Heart left ventricle (tissue), 16 donors: ENCODE measurements at regions not wholly inside any gene's neighbourhood (a gene's known extent, or its start where the extent isn't known, plus 50 kb on each side); places are given as distances from the start of the nearest gene placed in this dataset.

Experiments
- ATAC-seq, 4 donors: fragments of 200-7000 bp; cut with Tn5 transposase; one replicate each; pipeline ENCODE4 v1.9.1; 2020 to 2022; ENCODE audit warnings: moderate library complexity in 4 of 4, mild to moderate bottlenecking in 3 of 4, moderate number of reproducible peaks in 1 of 4
- DNase-seq, 5 donors: peaks; one replicate each; pipeline ENCODE4 v3.0.0-alpha.2; 2020
- H3K27ac ChIP-seq, 12 donors: fragments of 200-600 bp; sonication (generic) in 4 of 12; one replicate each; pipeline versions ENCODE4 v1.5.0 to v1.8.0; 2016 to 2022; ENCODE audit warnings: mild to moderate bottlenecking in 2 of 12
- H3K27me3 ChIP-seq, 9 donors: fragments of 200-600 bp; sonication (generic) in 2 of 9; one replicate each; pipeline versions ENCODE4 v1.5.1 to v1.8.0; 2016 to 2022; ENCODE audit warnings: mild to moderate bottlenecking in 3 of 9
- H3K36me3 ChIP-seq, 9 donors: fragments of 200-600 bp; sonication (generic) in 2 of 9; one replicate each; pipeline versions ENCODE4 v1.5.0 to v1.8.0; 2018 to 2022; ENCODE audit warnings: mild to moderate bottlenecking in 2 of 9
- H3K4me1 ChIP-seq, 12 donors: fragments of 200-600 bp; sonication (generic) in 4 of 12; one replicate each; pipeline versions ENCODE4 v1.5.0 to v1.8.0; 2016 to 2022; ENCODE audit warnings: mild to moderate bottlenecking in 3 of 12
- H3K4me3 ChIP-seq, 12 donors: fragments of 200-600 bp; sonication (generic) in 4 of 12; one replicate each; pipeline versions ENCODE4 v1.5.0 to v1.8.0; 2017 to 2022; ENCODE audit warnings: mild to moderate bottlenecking in 9 of 12, moderate library complexity in 4 of 12
- H3K9me3 ChIP-seq, 12 donors: fragments of 200-600 bp; sonication (generic) in 4 of 12; one replicate each; pipeline versions ENCODE4 v1.5.0 to v1.8.0; 2016 to 2022; ENCODE audit warnings: mild to moderate bottlenecking in 1 of 12
- POLR2A ChIP-seq, 2 donors: fragments of 450-650 bp; IDR thresholded peaks; one replicate each; pipeline ENCODE4 v1.6.1; 2017; ENCODE audit warnings: antibody characterized with exemption in 2 of 2, mild to moderate bottlenecking in 2 of 2, moderate library complexity in 2 of 2
- WGBS, 4 donors: extraction: QIAGEN DNeasy Blood & Tissue Kit in 2 of 4; methylation state at CpG; one replicate each; pipeline versions ENCODE4 v1.1.5 to v1.1.7; 2013 to 2018; 5-methylcytosine and 5-hydroxymethylcytosine counted together
- intact Hi-C, 10 donors: fragments of 100-400 bp; cut with DNase I; formaldehyde crosslinking; loops; one replicate each; pipeline versions ENCODE4 v1.11.1 to v1.14.2; 2022
- TF ChIP-seq, protein P1 (sequence below), 12 donors: fragments of 200-600 bp; sonication (generic) in 4 of 12; IDR thresholded peaks; one replicate each; pipeline versions ENCODE4 v1.5.0 to v1.8.0; 2018 to 2022; ENCODE audit warnings: antibody characterized with exemption in 12 of 12, mild to moderate bottlenecking in 5 of 12
- donor health status: ischemic (EF 13 %, LVEDD 7.1; RV severe dilation, severe dysfunction).
- donor health status: healthy with polysubstance abuse.
- donor health status: DM: no; HTN: yes; CAD: no.
- donor health status: DM: no; HTN: no; CAD: no.
- donor health status: ischemic (EF 25% LVEDD 6.9; RV normal size, moderate dysfunction).
- donor health status: ischemic (EF 25% LVEDD 5.7; RV mildly dilated, moderate dysfunction).
- donor health status: healthy.
- donor health status: DM: yes; HTN: yes; CAD: no.
- donor health status: ischemic (EF 35%, LVEDD 5.7; RV mildly dilated, moderate dysfunction).
- donor health status: nonischemic (EF 11% LVEDD 7.7; RV severe dilation, severe dysfunction).
- donor health status: DM: yes; HTN: yes; CAD: no.
- donor health status: PGD.
- donor health status: ischemic (EF 29% LVEDD 5.4; RV normal size, mild dysfunction).
- donor health status: nonischemic (EF 23%, LVEDD 6.1; RV moderate dilation, normal function).

DNA sequence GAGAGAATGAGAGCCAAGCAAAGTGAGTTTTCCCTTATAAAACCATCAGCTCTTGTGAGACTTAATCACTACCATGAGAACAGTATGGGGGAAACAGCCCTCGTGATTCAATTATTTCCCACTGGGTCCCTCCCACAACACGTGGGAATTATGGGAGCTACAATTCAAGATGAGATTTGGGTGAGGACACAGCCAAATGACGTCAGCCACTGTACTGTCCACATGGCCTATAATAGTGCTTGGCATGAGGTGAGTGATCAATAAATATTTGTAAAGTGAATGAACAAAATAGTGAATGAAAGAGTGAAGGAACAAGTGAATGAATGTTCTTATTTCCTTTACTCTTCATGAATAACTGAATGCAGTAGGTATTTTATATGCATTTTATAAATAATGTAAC lies 199.1 kb upstream of the GOT2 start:
- TF ChIP-seq, protein P1, sequence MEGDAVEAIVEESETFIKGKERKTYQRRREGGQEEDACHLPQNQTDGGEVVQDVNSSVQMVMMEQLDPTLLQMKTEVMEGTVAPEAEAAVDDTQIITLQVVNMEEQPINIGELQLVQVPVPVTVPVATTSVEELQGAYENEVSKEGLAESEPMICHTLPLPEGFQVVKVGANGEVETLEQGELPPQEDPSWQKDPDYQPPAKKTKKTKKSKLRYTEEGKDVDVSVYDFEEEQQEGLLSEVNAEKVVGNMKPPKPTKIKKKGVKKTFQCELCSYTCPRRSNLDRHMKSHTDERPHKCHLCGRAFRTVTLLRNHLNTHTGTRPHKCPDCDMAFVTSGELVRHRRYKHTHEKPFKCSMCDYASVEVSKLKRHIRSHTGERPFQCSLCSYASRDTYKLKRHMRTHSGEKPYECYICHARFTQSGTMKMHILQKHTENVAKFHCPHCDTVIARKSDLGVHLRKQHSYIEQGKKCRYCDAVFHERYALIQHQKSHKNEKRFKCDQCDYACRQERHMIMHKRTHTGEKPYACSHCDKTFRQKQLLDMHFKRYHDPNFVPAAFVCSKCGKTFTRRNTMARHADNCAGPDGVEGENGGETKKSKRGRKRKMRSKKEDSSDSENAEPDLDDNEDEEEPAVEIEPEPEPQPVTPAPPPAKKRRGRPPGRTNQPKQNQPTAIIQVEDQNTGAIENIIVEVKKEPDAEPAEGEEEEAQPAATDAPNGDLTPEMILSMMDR (IDR thresholded peaks at IDR 0.05): no peak
- no peak for TF ChIP-seq POLR2A (IDR thresholded peaks at IDR 0.05)
- ATAC-seq (no peak), DNase-seq (no peak)
- no peak overlapping the region for H3K27ac ChIP-seq
- H3K9me3 ChIP-seq: peaks cover 0 to 13% (median 0%) of the 10 kb centered on the region in 12 donors
- H3K27me3 ChIP-seq: no peaks in the 10 kb centered on the region
- H3K36me3 ChIP-seq: no peaks in the 10 kb centered on the region
- H3K4me3 ChIP-seq: no peak overlapping the region
- H3K4me1 ChIP-seq: peaks cover 0 to under 1% (median 0%) of the 10 kb centered on the region in 12 donors
- intact Hi-C loops: loop anchor here in 1 of 10 donors (10.0 kb wide), 1 partner anchor 62 kb away; no protein-coding TSS in a partner anchor
- 68 to 80% (median 70%) methylated on average over 3 of the region's 3 CpGs for WGBS, 4 donors

DNA sequence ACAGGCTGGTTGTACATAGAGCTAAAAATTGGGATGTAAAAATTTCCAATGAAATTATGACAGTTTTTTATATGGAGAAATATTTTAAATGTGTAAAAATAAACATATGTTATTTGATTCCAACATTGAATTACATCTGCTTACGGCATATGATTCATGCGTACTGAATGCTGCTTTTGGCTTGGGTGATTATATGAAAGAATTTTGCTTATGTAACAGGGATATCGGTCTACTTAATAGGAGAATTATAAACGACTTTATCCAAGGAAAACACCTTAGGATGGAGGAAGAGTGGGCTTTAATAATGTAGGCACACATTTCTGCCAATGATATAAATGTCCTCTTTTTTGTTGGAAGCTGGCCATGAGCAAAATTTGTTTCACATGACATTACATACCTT lies 197.3 kb upstream of the GOT2 start:
- H3K9me3 ChIP-seq: peaks cover 0 to 13% (median 0%) of the 10 kb centered on the region in 12 donors
- H3K4me3 ChIP-seq: no peak overlapping the region
- H3K27ac ChIP-seq: no peak overlapping the region
- no peaks in the 10 kb centered on the region for H3K27me3 ChIP-seq
- DNase-seq (no peak), ATAC-seq (no peak)
- 74 to 81% (median 78%) methylated on average over 4 of the region's 4 CpGs for WGBS, 4 donors
- no peaks in the 10 kb centered on the region for H3K4me1 ChIP-seq
- TF ChIP-seq, protein P1 (IDR thresholded peaks at IDR 0.05): no peak
- TF ChIP-seq POLR2A (IDR thresholded peaks at IDR 0.05): no peak
- no peaks in the 10 kb centered on the region for H3K36me3 ChIP-seq
- intact Hi-C loops: loop anchor here in 1 of 10 donors (10.0 kb wide), 1 partner anchor 63 kb away; no protein-coding TSS in a partner anchor

DNA sequence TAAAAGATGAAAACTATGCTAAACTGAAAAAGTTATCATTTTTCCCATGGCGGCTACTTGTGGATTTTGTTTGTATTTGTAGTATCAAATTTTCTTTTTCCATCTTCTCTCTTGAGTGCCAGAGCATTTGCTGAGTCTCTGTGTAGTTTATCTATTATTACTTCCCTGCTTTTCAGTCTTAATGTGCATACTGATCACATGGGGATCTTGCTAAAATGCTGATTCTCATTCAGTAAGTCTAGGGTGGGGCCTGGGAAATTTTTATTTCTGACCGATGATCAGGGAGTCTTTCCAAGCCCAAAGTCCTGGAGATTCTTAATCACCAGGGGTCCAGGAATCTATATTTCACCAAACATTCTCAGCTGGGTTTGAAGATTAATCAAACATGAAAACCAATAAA lies 189.0 kb upstream of the GOT2 start:
- Histone ChIP-seq H3K9me3 (no peaks in the 10 kb centered on the region), H3K27ac (no peak overlapping the region), H3K27me3 (no peaks in the 10 kb centered on the region), H3K4me3 (no peak overlapping the region), H3K4me1 (no peaks in the 10 kb centered on the region), H3K36me3 (no peaks in the 10 kb centered on the region)
- TF ChIP-seq, protein P1 (IDR thresholded peaks at IDR 0.05): no peak
- TF ChIP-seq POLR2A (IDR thresholded peaks at IDR 0.05): no peak
- no peak for ATAC-seq
- no peak for DNase-seq
- WGBS, 4 donors: 85 to 91% (median 90%) methylated on average over 2 of the region's 2 CpGs
- intact Hi-C loops: no loop called here

DNA sequence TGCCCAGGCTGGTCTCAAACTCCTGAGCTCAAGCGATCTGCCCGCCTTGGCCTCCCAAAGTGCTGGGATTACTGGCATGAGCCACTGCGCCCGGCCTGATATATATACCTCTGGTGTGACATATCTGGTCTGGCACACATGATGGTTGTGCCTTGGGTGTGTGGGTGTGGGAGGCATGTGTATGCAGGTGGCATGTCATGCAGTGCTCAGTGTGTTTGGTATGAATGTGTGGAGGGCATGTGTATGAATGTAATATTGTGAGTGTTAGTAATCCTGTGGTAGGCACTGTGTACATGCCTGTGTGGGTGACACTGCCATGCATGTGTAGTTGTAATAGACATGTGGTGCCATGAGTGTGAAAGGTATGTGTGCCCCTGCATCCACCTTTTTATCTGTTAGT lies 179.3 kb upstream of the GOT2 start:
- Histone ChIP-seq H3K27me3 (no peaks in the 10 kb centered on the region), H3K27ac (no peak overlapping the region), H3K4me1 (no peaks in the 10 kb centered on the region), H3K9me3 (peaks cover 0 to 20% (median 0%) of the 10 kb centered on the region in 12 donors), H3K4me3 (no peak overlapping the region), H3K36me3 (no peaks in the 10 kb centered on the region)
- intact Hi-C loops: no loop called here
- ATAC-seq (no peak), DNase-seq (no peak)
- TF ChIP-seq, protein P1 (IDR thresholded peaks at IDR 0.05): no peak
- TF ChIP-seq POLR2A (IDR thresholded peaks at IDR 0.05): no peak
- 92 to 100% (median 95%) methylated on average over 4 of the region's 4 CpGs for WGBS, 4 donors
